ENCODE measurements at regions not wholly inside any gene's neighbourhood (a gene's known extent, or its start where the extent isn't known, plus 50 kb on each side); places are given as distances from the start of the nearest gene placed in this dataset.

GRCh38 chr4:156503119-156503518, 468.5 kb downstream of the PDGFC start:
- TF ChIP-seq TAF1 (IDR thresholded peaks at IDR 0.05; ENCODE audit: borderline replicate concordance, low read depth, low read length) (no peak), POLR2AphosphoS5 (IDR thresholded peaks at IDR 0.05; ENCODE audit: low read depth, low read length) (no peak), POLR2A (IDR thresholded peaks at IDR 0.05; ENCODE audit: low read depth, low read length) (no peak)
